GM12878 (cell line): ENCODE measurements at regions not wholly inside any gene's neighbourhood (a gene's known extent, or its start where the extent isn't known, plus 50 kb on each side); places are given as distances from the start of the nearest gene placed in this dataset.

Experiments
- ATAC-seq: fragments of 200-7000 bp; cut with Tn5 transposase; 3 replicates; pipeline ENCODE4 v1.9.1; 2020; ENCODE audit warnings: mild to moderate bottlenecking, moderate library complexity
- BruUV-seq: library from RNA; stranded (reverse); fragments of 400-500 nt; replicated peaks from 2 replicates; lab custom pipeline; 2021; lab: Mats Ljungman, UMichigan
- CTCF ChIA-PET: fragments of 300-600 bp; sonication (Branson Sonifier 250); formaldehyde crosslinking; extraction: SDS; loops from one replicate; lab custom pipeline; 2021; ENCODE audit warnings: inconsistent platforms; lab: Yijun Ruan, JAX
- POLR2A ChIA-PET: fragments of 350-600 bp; formaldehyde crosslinking; extraction: SDS; loops from one replicate; lab custom pipeline; 2021; ENCODE audit warnings: inconsistent platforms; lab: Charles Lee
- RAD21 ChIA-PET: fragments of 300-600 bp; sonication (Branson Sonifier 250); formaldehyde crosslinking; loops from one replicate; lab custom pipeline; 2023; ENCODE audit warnings: antibody characterized with exemption; ENCODE audit not compliant: unreplicated experiment; lab: Charles Lee
- SMC1A ChIA-PET: fragments of 300-600 bp; sonication (Branson Sonifier 250); formaldehyde crosslinking; loops from one replicate; lab custom pipeline; 2023; ENCODE audit not compliant: unreplicated experiment, uncharacterized antibody; lab: Charles Lee
- DNase-seq: peaks from one replicate; pipeline ENCODE4 v3.0.0-alpha.2; 2011; ENCODE audit warnings: low read depth, low spot score
- FAIRE-seq: peaks from 3 replicates; lab custom pipeline; 2011; peaks lifted over from hg19 to GRCh38; lab: Jason Lieb, UNC
- H2AFZ ChIP-seq: 2 replicates; pipeline ENCODE4 v1.6.0; 2011; ENCODE audit warnings: low read depth, low read length, control low read depth; ENCODE audit not compliant: control insufficient read depth
- H3K27ac ChIP-seq: 2 replicates; pipeline ENCODE4 v1.5.1; 2011; ENCODE audit warnings: control low read depth; ENCODE audit not compliant: control insufficient read depth, insufficient read depth
- H3K27me3 ChIP-seq, 2 experiments: replicated peaks in 1 of 2; 2 replicates each; pipeline versions ENCODE4 v1.6.0 to v1.6.1; 2011; ENCODE audit warnings: low read length in 1 of 2; ENCODE audit not compliant: control insufficient read depth in 2 of 2, insufficient read depth in 2 of 2
- H3K36me3 ChIP-seq, 2 experiments: 2 replicates each; pipeline ENCODE4 v1.5.1; 2011; ENCODE audit warnings: low read length in 1 of 2; ENCODE audit not compliant: control insufficient read depth in 2 of 2, insufficient read depth in 2 of 2
- H3K4me1 ChIP-seq: 2 replicates; pipeline ENCODE4 v1.6.1; 2011; ENCODE audit warnings: mild to moderate bottlenecking, low read length, moderate library complexity, mixed read lengths; ENCODE audit not compliant: control insufficient read depth, insufficient read depth
- H3K4me2 ChIP-seq: 2 replicates; pipeline ENCODE4 v1.6.0; 2011; ENCODE audit warnings: control low read depth; ENCODE audit not compliant: control insufficient read depth, insufficient read depth
- H3K4me3 ChIP-seq: fragments of 200-600 bp; sonication (generic); 2 replicates; pipeline ENCODE4 v1.5.1; 2016
- H3K79me2 ChIP-seq: 2 replicates; pipeline ENCODE4 v1.6.0; 2011; ENCODE audit warnings: low read length; ENCODE audit not compliant: control insufficient read depth, insufficient read depth
- H3K9ac ChIP-seq: 2 replicates; pipeline ENCODE4 v1.8.0; 2011; ENCODE audit warnings: low read length, control low read depth, mixed read lengths; ENCODE audit not compliant: control insufficient read depth, insufficient read depth
- H3K9me3 ChIP-seq: replicated peaks from 3 replicates; pipeline ENCODE4 v1.5.1; 2011; ENCODE audit warnings: mild to moderate bottlenecking, low read length; ENCODE audit not compliant: control insufficient read depth, insufficient read depth
- H4K20me1 ChIP-seq: 2 replicates; pipeline ENCODE4 v1.6.0; 2011; ENCODE audit not compliant: control insufficient read depth, insufficient read depth
- BMI1 ChIP-seq: fragments of 450-650 bp; IDR thresholded peaks from 2 replicates; pipeline ENCODE4 v1.6.1; 2016; ENCODE audit warnings: mild to moderate bottlenecking, moderate library complexity, borderline replicate concordance
- CEBPB ChIP-seq, 2 experiments: fragments of 150-350 bp in 1 of 2; IDR thresholded peaks; 2 replicates each; pipeline ENCODE4 v1.6.1; 2012 to 2014; ENCODE audit warnings: low read depth in 2 of 2, low read length in 2 of 2, borderline replicate concordance in 1 of 2, inconsistent platforms in 1 of 2
- DPF2 ChIP-seq: fragments of 450-650 bp; IDR thresholded peaks from 2 replicates; pipeline ENCODE4 v1.6.1; 2017; ENCODE audit warnings: mild to moderate bottlenecking
- IKZF2 ChIP-seq, 2 experiments: fragments of 450-650 bp; IDR thresholded peaks; 2 replicates each; pipeline ENCODE4 v1.6.1; 2017; ENCODE audit warnings: mild to moderate bottlenecking in 2 of 2, moderate library complexity in 2 of 2
- IRF4 ChIP-seq: IDR thresholded peaks from 2 replicates; pipeline ENCODE4 v1.6.1; 2011; ENCODE audit warnings: low read depth, low read length
- JUNB ChIP-seq: IDR thresholded peaks from 2 replicates; pipeline ENCODE4 v1.6.1; 2016; ENCODE audit warnings: antibody characterized with exemption, mild to moderate bottlenecking
- KDM1A ChIP-seq: fragments of 200-600 bp; sonication (generic); IDR thresholded peaks from 2 replicates; pipeline ENCODE4 v1.6.1; 2016; ENCODE audit warnings: borderline replicate concordance
- NFYA ChIP-seq: IDR thresholded peaks from 2 replicates; pipeline ENCODE4 v1.6.1; 2011; ENCODE audit warnings: low read depth, mild to moderate bottlenecking, low read length, improper control_type of control experiment, borderline replicate concordance
- PAX8 ChIP-seq: fragments of 450-650 bp; IDR thresholded peaks from 2 replicates; pipeline ENCODE4 v1.6.1; 2017; ENCODE audit warnings: mild to moderate bottlenecking, moderate library complexity
- POLR2A ChIP-seq: IDR thresholded peaks from 2 replicates; pipeline ENCODE4 v1.6.1; 2011; ENCODE audit warnings: low read depth, mild to moderate bottlenecking, low read length
- POLR2AphosphoS2 ChIP-seq: IDR thresholded peaks from 2 replicates; pipeline ENCODE4 v1.6.1; 2011; ENCODE audit warnings: low read depth, mild to moderate bottlenecking, low read length, improper control_type of control experiment, moderate library complexity
- RB1 ChIP-seq: fragments of 450-650 bp; formaldehyde crosslinking; IDR thresholded peaks from 2 replicates; pipeline ENCODE4 v1.6.1; 2017; ENCODE audit warnings: mild to moderate bottlenecking, borderline replicate concordance
- SIX5 ChIP-seq: IDR thresholded peaks from 2 replicates; pipeline ENCODE4 v1.6.1; 2011; ENCODE audit warnings: mild to moderate bottlenecking, low read depth, low read length, moderate library complexity; ENCODE audit not compliant: severe bottlenecking
- SREBF1 ChIP-seq: IDR thresholded peaks from 2 replicates; pipeline ENCODE4 v1.6.1; 2012; ENCODE audit warnings: mild to moderate bottlenecking, low read length
- SREBF2 ChIP-seq: IDR thresholded peaks from 2 replicates; pipeline ENCODE4 v1.6.1; 2012; ENCODE audit warnings: mild to moderate bottlenecking, low read length
- TAF1 ChIP-seq: IDR thresholded peaks from 2 replicates; pipeline ENCODE4 v1.6.1; 2011; ENCODE audit warnings: mild to moderate bottlenecking, low read depth, low read length, borderline replicate concordance
- ZBTB33 ChIP-seq: fragments of 450-650 bp; IDR thresholded peaks from 2 replicates; pipeline ENCODE4 v1.6.1; 2017; ENCODE audit warnings: mild to moderate bottlenecking
- ZSCAN29 ChIP-seq: fragments of 450-650 bp; IDR thresholded peaks from 2 replicates; pipeline ENCODE4 v1.6.1; 2017; ENCODE audit warnings: mild to moderate bottlenecking, moderate library complexity
- WGBS: methylation state at CpG from one replicate; pipeline ENCODE4 v1.1.6; 2016; ENCODE audit warnings: low lambda C conversion rate; ENCODE audit not compliant: insufficient replicate concordance, insufficient coverage; ENCODE audit errors: missing lambda C conversion rate; 5-methylcytosine and 5-hydroxymethylcytosine counted together
- in situ Hi-C: fragments of 300-500 bp; cut with MboI; formaldehyde crosslinking; loops from 9 replicates; pipeline ENCODE4 v1.14.3; 2018; ENCODE audit warnings: mixed read lengths
- intact Hi-C: fragments of 100-400 bp; cut with micrococcal nuclease; formaldehyde crosslinking; loops from one replicate; pipeline ENCODE4 v1.14.2; 2022; ENCODE audit not compliant: unreplicated experiment

DNA sequence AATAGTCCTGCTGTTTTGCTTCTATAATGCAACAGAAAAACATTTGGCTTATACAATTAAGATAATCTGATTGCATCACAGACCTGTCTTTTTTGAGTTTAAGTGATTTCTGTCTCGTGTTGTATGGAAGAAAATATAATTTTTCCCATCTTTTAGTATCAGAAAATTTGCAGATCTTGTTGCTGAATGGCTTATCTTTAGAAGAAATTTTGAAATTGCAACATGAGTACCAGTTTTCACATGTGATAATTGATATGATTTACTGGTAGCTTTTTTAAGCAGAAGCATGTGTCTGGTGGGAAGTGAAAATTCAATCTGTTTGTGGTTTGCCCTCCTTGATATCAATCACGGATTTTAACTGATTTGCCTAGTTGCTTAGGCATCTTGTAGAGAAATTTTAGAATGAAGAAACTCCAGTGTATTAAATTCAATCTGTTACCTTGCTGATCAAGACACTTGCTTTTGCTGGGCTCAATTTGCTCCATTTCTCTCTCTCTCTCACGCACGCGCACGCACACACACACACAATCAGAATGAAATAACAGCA, 89.8 kb upstream of the MYCBP2 start (continued):
- TF ChIP-seq SREBF2, result no peak
- no peak for TF ChIP-seq DPF2
- 0 out of 2 replicates have a peak, but pooled peaks have one; percentile 13 for TF ChIP-seq ZBTB33
- no peak for TF ChIP-seq ZSCAN29
- no peak for TF ChIP-seq RB1
- no peak for TF ChIP-seq PAX8
- no peak for TF ChIP-seq BMI1
- no peak for TF ChIP-seq SREBF1

DNA sequence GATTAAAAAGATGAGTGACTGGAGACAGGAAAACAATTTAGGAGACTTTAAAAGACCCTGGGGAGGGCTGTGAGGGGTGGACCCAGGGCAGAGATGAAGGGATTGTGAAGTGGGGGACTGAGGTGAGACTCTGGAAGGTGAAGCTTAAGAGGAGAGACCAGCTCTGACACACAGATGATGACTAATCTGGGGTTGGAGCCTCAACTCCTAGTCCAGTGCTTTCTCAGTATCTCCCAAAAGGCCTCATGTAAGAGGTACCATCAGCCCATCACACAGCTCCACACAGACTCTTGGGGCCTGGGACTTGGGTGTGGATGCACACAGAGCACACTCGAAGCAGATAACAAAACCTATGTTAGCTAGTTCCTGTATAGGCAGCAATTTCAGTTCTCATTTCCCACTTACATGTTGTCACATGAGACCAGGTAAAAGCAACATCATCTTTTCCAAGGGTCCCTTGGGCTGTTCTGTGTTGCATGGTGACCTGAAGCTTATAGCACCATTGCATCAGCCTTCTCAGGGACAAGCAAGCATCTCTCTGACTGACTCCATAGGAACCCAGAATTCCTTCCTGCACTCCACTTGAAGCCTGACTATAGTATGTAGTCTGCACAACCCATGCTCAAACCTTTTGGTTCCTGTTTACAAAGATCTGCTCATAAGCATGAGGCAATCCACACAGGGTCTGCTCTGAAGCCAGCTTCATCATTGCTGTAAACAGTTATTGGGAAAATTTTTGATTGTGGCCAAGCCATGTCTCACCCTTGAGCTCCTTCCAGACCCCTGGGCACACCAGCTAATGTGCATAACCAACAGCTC, 88.6 kb upstream of the MYCBP2 start:
- ATAC-seq, result peak; percentile 93
- peak overlapping the region; percentile 55 for H2AFZ ChIP-seq
- ChIA-PET RAD21 (interaction anchor here (0.6 to 5.2 kb wide), 16 partner anchors 10 to 259 kb away, joined by 3 to 52 read pairs (median 6); partner anchors contain the start of gene MYCBP2), CTCF (interaction anchor here (0.6 to 5.5 kb wide), 9 partner anchors 9 to 98 kb away, joined by 3 to 36 read pairs (median 4); no protein-coding TSS in a partner anchor), POLR2A (interaction anchor here (0.7 to 5.5 kb wide), 12 partner anchors 13 to 88 kb away, joined by 3 to 50 read pairs (median 4); partner anchors contain the start of gene MYCBP2), SMC1A (interaction anchor here (0.7 to 6.2 kb wide), 21 partner anchors 9 to 90 kb away, joined by 3 to 130 read pairs (median 7); no protein-coding TSS in a partner anchor)
- 0% methylated on average over 1 of the region's 1 CpG for WGBS
- intact Hi-C loops, result loop anchor here (2.0 kb wide), 1 partner anchor 13 kb away; no protein-coding TSS in a partner anchor
- peak overlapping the region; percentile 21; the same call in 1 of the 2 replicates for H3K4me2 ChIP-seq
- peak; percentile 75 for FAIRE-seq
- H3K4me3 ChIP-seq, result no peak overlapping the region
- peak overlapping the region; percentile 26; the same call in 1 of the 2 replicates for H3K27ac ChIP-seq
- H3K9me3 ChIP-seq, result no peaks in the 10 kb centered on the region
- DNase-seq, result peak; percentile 45
- H3K4me1 ChIP-seq, result peaks cover 10% of the 10 kb centered on the region
- H4K20me1 ChIP-seq, result no peaks in the 10 kb centered on the region
- no peaks in the 10 kb centered on the region for H3K36me3 ChIP-seq
- no peaks in the 10 kb centered on the region for H3K27me3 ChIP-seq
- no peaks in the 10 kb centered on the region for H3K79me2 ChIP-seq
- no peak overlapping the region for H3K9ac ChIP-seq
- no TSS peak for BruUV-seq
- in situ Hi-C loops, result no loop called here
- no peak for TF ChIP-seq POLR2AphosphoS2
- no peak for TF ChIP-seq BMI1
- TF ChIP-seq CEBPB (IDR thresholded peaks at IDR 0.05; ENCODE audit: borderline replicate concordance in 1 of 2, low read depth in 2 of 2, low read length in 2 of 2), result no peak
- no peak for TF ChIP-seq SIX5
- TF ChIP-seq KDM1A, result no peak
- TF ChIP-seq JUNB, result no peak
- TF ChIP-seq TAF1, result no peak
- TF ChIP-seq IKZF2 (IDR thresholded peaks at IDR 0.05), result 0 out of 4 replicates have a peak, but pooled peaks of 1 of the 2 experiments have one; percentile 17
- TF ChIP-seq ZBTB33, result no peak
- TF ChIP-seq IRF4, result no peak
- no peak for TF ChIP-seq NFYA
- 0 out of 2 replicates have a peak, but pooled peaks have one; percentile 32 for TF ChIP-seq POLR2A
